Upper lobe of left lung (tissue), 6 donors: ENCODE measurements at regions not wholly inside any gene's neighbourhood (a gene's known extent, or its start where the extent isn't known, plus 50 kb on each side); places are given as distances from the start of the nearest gene placed in this dataset.

ENCODE experiments used
- ATAC-seq, 2 donors: fragments of 200-7000 bp; cut with Tn5 transposase; one replicate each; pipeline ENCODE4 v1.9.1; 2022; ENCODE audit warnings: mild to moderate bottlenecking in 2 of 2, moderate library complexity in 2 of 2; ENCODE audit not compliant: low FRiP score in 2 of 2
- DNase-seq, 2 donors: peaks; one replicate each; pipeline ENCODE4 v3.0.0-alpha.2; 2019 to 2020
- H3K27ac ChIP-seq, 4 donors: fragments of 200-600 bp; sonication (generic); one replicate each; pipeline ENCODE4 v1.5.1; 2016 to 2019
- H3K27me3 ChIP-seq, 4 donors: fragments of 200-600 bp; sonication (generic); one replicate each; pipeline ENCODE4 v1.5.1; 2017 to 2019
- H3K36me3 ChIP-seq, 4 donors: fragments of 200-600 bp; sonication (generic); one replicate each; pipeline ENCODE4 v1.5.1; 2016 to 2019
- H3K4me1 ChIP-seq, 4 donors: fragments of 200-600 bp; sonication (generic); one replicate each; pipeline ENCODE4 v1.5.1; 2018 to 2019
- H3K4me3 ChIP-seq, 4 donors: fragments of 200-600 bp; sonication (generic); one replicate each; pipeline ENCODE4 v1.5.1; 2017 to 2019; ENCODE audit warnings: mild to moderate bottlenecking in 2 of 4, moderate library complexity in 1 of 4
- H3K9me3 ChIP-seq, 4 donors: fragments of 200-600 bp; sonication (generic); one replicate each; pipeline ENCODE4 v1.5.1; 2018 to 2019
- CTCF ChIP-seq, 6 experiments: fragments of 450-650 bp in 4 of 6; fragments of 200-600 bp in 2 of 6; sonication (generic) in 2 of 6; IDR thresholded peaks; one replicate each; pipeline ENCODE4 v1.5.1; 2016 to 2019; ENCODE audit warnings: antibody characterized with exemption in 6 of 6
- EP300 ChIP-seq, 4 donors: sonication (generic); formaldehyde crosslinking; IDR thresholded peaks; one replicate each; pipeline ENCODE4 v1.5.1; 2017; ENCODE audit warnings: antibody characterized with exemption in 4 of 4, control low read depth in 2 of 4
- POLR2A ChIP-seq, 4 donors: fragments of 450-650 bp; IDR thresholded peaks; one replicate each; pipeline ENCODE4 v1.5.1; 2016 to 2017; ENCODE audit warnings: antibody characterized with exemption in 4 of 4, mild to moderate bottlenecking in 2 of 4
- POLR2AphosphoS5 ChIP-seq, 2 donors: sonication (generic); formaldehyde crosslinking; IDR thresholded peaks; one replicate each; pipeline ENCODE4 v1.5.1; 2017; ENCODE audit warnings: antibody characterized with exemption in 2 of 2
- WGBS, 2 donors: methylation state at CpG; one replicate each; pipeline ENCODE4 v1.1.5; 2017 to 2018; 5-methylcytosine and 5-hydroxymethylcytosine counted together
- donor health status: DM: no; HTN: no; CAD: no; lungs with moderate emphysema.
- donor health status: DM: no; HTN: yes; CAD: no; lungs with severe emphysema.

- Histone ChIP-seq H3K4me3 (no peak overlapping the region), H3K27ac (no peak overlapping the region), H3K4me1 (no peaks in the 10 kb centered on the region), H3K9me3 (no peaks in the 10 kb centered on the region), H3K27me3 (no peaks in the 10 kb centered on the region), H3K36me3 (no peaks in the 10 kb centered on the region)
- TF ChIP-seq POLR2AphosphoS5 (IDR thresholded peaks at IDR 0.05) (no peak), POLR2A (IDR thresholded peaks at IDR 0.05) (no peak), CTCF (IDR thresholded peaks at IDR 0.05) (no peak)
- DNase-seq (no peak), ATAC-seq (no peak)
- WGBS, 2 donors: 27 to 32% methylated on average over 1 of the region's 1 CpG
These were observed 91.9 kb downstream of the ZWINT start for GRCh38 chr10:56269181-56269580.

- H3K36me3 ChIP-seq: no peaks in the 10 kb centered on the region
- ATAC-seq: no peak
- no peak for DNase-seq
- H3K27me3 ChIP-seq: no peaks in the 10 kb centered on the region
- no peak overlapping the region for H3K27ac ChIP-seq
- H3K4me1 ChIP-seq: no peaks in the 10 kb centered on the region
- no peak for TF ChIP-seq EP300 (IDR thresholded peaks at IDR 0.05)
- no peak for TF ChIP-seq POLR2AphosphoS5 (IDR thresholded peaks at IDR 0.05)
- TF ChIP-seq CTCF (IDR thresholded peaks at IDR 0.05): no peak
- no peak for TF ChIP-seq POLR2A (IDR thresholded peaks at IDR 0.05)
- WGBS, 2 donors: 88 to 91% methylated on average over 1 of the region's 1 CpG
- no peak overlapping the region for H3K4me3 ChIP-seq
- no peaks in the 10 kb centered on the region for H3K9me3 ChIP-seq
These were observed 94.9 kb downstream of the ZWINT start for GRCh38 chr10:56266120-56266519.

- no peaks in the 10 kb centered on the region for H3K27me3 ChIP-seq
- no peak for ATAC-seq
- H3K36me3 ChIP-seq: no peaks in the 10 kb centered on the region
- H3K27ac ChIP-seq: no peak overlapping the region
- DNase-seq: no peak
- H3K4me3 ChIP-seq: no peak overlapping the region
- no peaks in the 10 kb centered on the region for H3K9me3 ChIP-seq
- TF ChIP-seq EP300 (IDR thresholded peaks at IDR 0.05): no peak
- no peaks in the 10 kb centered on the region for H3K4me1 ChIP-seq
These were observed 102.1 kb downstream of the ZWINT start for GRCh38 chr10:56258991-56259390.

GRCh38 chr10:56258378-56258777, 102.7 kb downstream of the ZWINT start:
- ATAC-seq: no peak
- H3K4me1 ChIP-seq: no peaks in the 10 kb centered on the region
- no peak overlapping the region for H3K27ac ChIP-seq
- no peak overlapping the region for H3K4me3 ChIP-seq
- TF ChIP-seq POLR2A (IDR thresholded peaks at IDR 0.05) (no peak), CTCF (IDR thresholded peaks at IDR 0.05) (no peak), POLR2AphosphoS5 (IDR thresholded peaks at IDR 0.05) (no peak), EP300 (IDR thresholded peaks at IDR 0.05) (no peak)
- H3K9me3 ChIP-seq: no peaks in the 10 kb centered on the region
- H3K36me3 ChIP-seq: no peaks in the 10 kb centered on the region
- H3K27me3 ChIP-seq: no peaks in the 10 kb centered on the region
- DNase-seq: no peak
- WGBS, 2 donors: 62 to 63% methylated on average over 2 of the region's 2 CpGs

- WGBS, 2 donors: 86 to 92% methylated on average over 5 to 8 of the region's 8 CpGs
- no peak for TF ChIP-seq CTCF (IDR thresholded peaks at IDR 0.05)
- TF ChIP-seq POLR2AphosphoS5 (IDR thresholded peaks at IDR 0.05): no peak
- TF ChIP-seq POLR2A (IDR thresholded peaks at IDR 0.05): no peak
- ATAC-seq: no peak
- Histone ChIP-seq H3K9me3 (no peaks in the 10 kb centered on the region), H3K27me3 (no peaks in the 10 kb centered on the region), H3K4me1 (no peaks in the 10 kb centered on the region), H3K4me3 (no peak overlapping the region), H3K36me3 (no peaks in the 10 kb centered on the region), H3K27ac (no peak overlapping the region)
- no peak for DNase-seq
These were observed 105.8 kb downstream of the ZWINT start for GRCh38 chr10:56255298-56255697.
